ENCODE measurements at regions not wholly inside any gene's neighbourhood (a gene's known extent, or its start where the extent isn't known, plus 50 kb on each side); places are given as distances from the start of the nearest gene placed in this dataset.

- FAIRE-seq (no peak), DNase-seq (ENCODE audit: low spot score) (peak; percentile 25)
Measured at GRCh38 chr3:44016818-44017217, 224.9 kb upstream of the TOPAZ1 start.

GRCh38 chr3:44018926-44019325 is 222.8 kb upstream of the TOPAZ1 start:
- DNase-seq (ENCODE audit: low spot score): no peak
- no peak for FAIRE-seq

GRCh38 chr3:44019736-44020135 is 221.9 kb upstream of the TOPAZ1 start:
- DNase-seq (ENCODE audit: low spot score) (no peak), FAIRE-seq (no peak)

- DNase-seq (ENCODE audit: low spot score) (no peak), FAIRE-seq (no peak)
Measured at GRCh38 chr3:44020143-44020542, 221.5 kb upstream of the TOPAZ1 start.

GRCh38 chr3:44021651-44022594 is 219.8 kb upstream of the TOPAZ1 start:
- no peak for FAIRE-seq
- DNase-seq (ENCODE audit: low spot score): no peak

GRCh38 chr3:44023961-44024593 is 217.6 kb upstream of the TOPAZ1 start:
- DNase-seq (ENCODE audit: low spot score): no peak

GRCh38 chr3:44026220-44026865 is 215.3 kb upstream of the TOPAZ1 start:
- FAIRE-seq: no peak
- DNase-seq (ENCODE audit: low spot score): no peak

More at GRCh38 chr3:44023961-44024593, 217.6 kb upstream of the TOPAZ1 start:
- FAIRE-seq: no peak

GRCh38 chr3:44029100-44029499 is 212.6 kb upstream of the TOPAZ1 start:
- DNase-seq (ENCODE audit: low spot score): no peak
- no peak for FAIRE-seq

- no peak for FAIRE-seq
Measured at GRCh38 chr3:44030285-44030684, 211.4 kb upstream of the TOPAZ1 start.

GRCh38 chr3:44030687-44031305 is 210.9 kb upstream of the TOPAZ1 start:
- no peak for FAIRE-seq
- no peak for DNase-seq (ENCODE audit: low spot score)

More at GRCh38 chr3:44030285-44030684, 211.4 kb upstream of the TOPAZ1 start:
- DNase-seq (ENCODE audit: low spot score): no peak

GRCh38 chr3:44031387-44032380 is 210.0 kb upstream of the TOPAZ1 start:
- FAIRE-seq (no peak), DNase-seq (ENCODE audit: low spot score) (no peak)

- DNase-seq (ENCODE audit: low spot score) (no peak), FAIRE-seq (no peak)
Measured at GRCh38 chr3:44032487-44032886, 209.2 kb upstream of the TOPAZ1 start.

- FAIRE-seq (no peak), DNase-seq (ENCODE audit: low spot score) (no peak)
Measured at GRCh38 chr3:44033123-44033522, 208.6 kb upstream of the TOPAZ1 start.

GRCh38 chr3:44036850-44037249 is 204.8 kb upstream of the TOPAZ1 start:
- no peak for FAIRE-seq
- DNase-seq (ENCODE audit: low spot score): no peak

- FAIRE-seq (no peak), DNase-seq (ENCODE audit: low spot score) (peak; percentile 36)
Measured at GRCh38 chr3:44039006-44039405, 202.7 kb upstream of the TOPAZ1 start.

GRCh38 chr3:44041726-44042125 is 200.0 kb upstream of the TOPAZ1 start:
- DNase-seq (ENCODE audit: low spot score) (no peak), FAIRE-seq (no peak)

- no peak for FAIRE-seq
Measured at GRCh38 chr3:44042772-44043171, 198.9 kb upstream of the TOPAZ1 start.

GRCh38 chr3:44045476-44046275 is 196.0 kb upstream of the TOPAZ1 start:
- DNase-seq (ENCODE audit: low spot score) (peak; percentile 55), FAIRE-seq (peak; percentile 5)

More at GRCh38 chr3:44042772-44043171, 198.9 kb upstream of the TOPAZ1 start:
- no peak for DNase-seq (ENCODE audit: low spot score)

GRCh38 chr3:44047796-44048195 is 193.9 kb upstream of the TOPAZ1 start:
- FAIRE-seq (no peak), DNase-seq (ENCODE audit: low spot score) (no peak)
